ENCODE measurements at regions not wholly inside any gene's neighbourhood (a gene's known extent, or its start where the extent isn't known, plus 50 kb on each side); places are given as distances from the start of the nearest gene placed in this dataset.

DNA sequence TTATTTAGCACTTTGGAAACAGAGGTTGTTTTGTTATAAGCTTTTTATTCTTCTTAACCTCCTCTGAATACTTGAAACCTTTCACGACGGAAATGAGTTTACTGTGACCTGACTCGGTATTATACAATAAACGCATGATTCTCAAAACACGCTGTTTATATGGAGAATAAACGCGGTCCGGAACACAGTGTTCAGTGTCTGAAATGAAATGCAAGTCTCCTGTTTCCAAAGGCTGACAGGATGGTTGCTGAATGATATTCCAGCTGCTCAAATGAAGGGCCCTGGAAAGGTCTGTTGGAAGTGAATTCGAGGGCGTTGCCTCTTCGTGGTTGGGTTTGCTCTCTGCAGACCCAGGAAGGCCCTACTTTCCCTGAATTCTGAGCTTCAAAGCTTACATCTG lies 83.4 kb downstream of the RSPH3 start:
- Histone ChIP-seq H2BK20ac (ENCODE audit: low read length) (peak overlapping the region; percentile 87; the same call in 1 of the 2 replicates), H4K20me1 (replicated peaks in 1 of 2; ENCODE audit: control insufficient read depth in 1 of 2, insufficient read depth in 2 of 2, low read length in 2 of 2) (no peaks in the 10 kb centered on the region), H4K91ac (replicated peaks; ENCODE audit: insufficient read length, low read length) (no peak overlapping the region), H3K4me3 (ENCODE audit: extremely low read depth in 1 of 4, insufficient read depth in 2 of 4, low read depth in 3 of 4, low read length in 4 of 4) (no peak overlapping the region), H2AK5ac (ENCODE audit: low read depth, low read length) (no peak overlapping the region), H2BK12ac (ENCODE audit: low read depth, low read length) (peak overlapping the region; percentile 45), H3K79me1 (ENCODE audit: low read depth, low read length) (no peaks in the 10 kb centered on the region), H3K14ac (ENCODE audit: insufficient read length) (no peak overlapping the region), H3K79me2 (ENCODE audit: control insufficient read depth in 1 of 2, insufficient read depth in 2 of 2, low read length in 2 of 2) (no peaks in the 10 kb centered on the region), H2BK120ac (replicated peaks; ENCODE audit: low read depth, low read length) (no peak overlapping the region), H3K23me2 (ENCODE audit: low read depth, low read length) (no peaks in the 10 kb centered on the region), H2AFZ (ENCODE audit: low read length) (no peak overlapping the region), H3K4ac (replicated peaks; ENCODE audit: insufficient read length, low read depth, low read length) (no peak overlapping the region), H4K5ac (ENCODE audit: insufficient read length, low read depth, low read length) (no peak overlapping the region), H3K18ac (ENCODE audit: extremely low read depth, low read length) (no peak overlapping the region), H4K8ac (ENCODE audit: extremely low read depth, insufficient read depth, low read length) (peak overlapping the region; percentile 90; the same call in 1 of the 2 replicates), H3K9ac (replicated peaks in 1 of 4; ENCODE audit: extremely low read depth in 1 of 4, low read depth in 3 of 4, low read length in 3 of 4) (no peak overlapping the region), H3K4me1 (replicated peaks in 1 of 4; ENCODE audit: control insufficient read depth in 3 of 4, insufficient read depth in 4 of 4, low read length in 3 of 4) (peaks cover 2 to 13% (median 10%) of the 10 kb centered on the region in 4 experiments), H3K56ac (replicated peaks; ENCODE audit: insufficient read length, low read depth, low read length) (no peak overlapping the region), H3K27me3 (replicated peaks in 1 of 4; ENCODE audit: control insufficient read depth in 3 of 4, extremely low read depth in 1 of 4, insufficient read depth in 3 of 4, low read length in 3 of 4) (no peaks in the 10 kb centered on the region), H3K4me2 (ENCODE audit: insufficient read depth in 1 of 2, low read depth in 2 of 2, low read length in 2 of 2) (no peak overlapping the region), H3K9me3 (ENCODE audit: insufficient read depth in 2 of 2, low read depth in 1 of 2, low read length in 1 of 2) (no peaks in the 10 kb centered on the region; a peak in 1 of 4 replicates), H3K27ac (ENCODE audit: low read depth, low read length) (no peak overlapping the region), H3K23ac (ENCODE audit: insufficient read length) (no peak overlapping the region), H2BK5ac (ENCODE audit: low read depth, low read length) (0 out of 2 replicates have a peak overlapping the region, but pooled peaks have one; percentile 9), H3K36me3 (ENCODE audit: control insufficient read depth in 2 of 4, insufficient read depth in 4 of 4, low read length in 3 of 4) (no peaks in the 10 kb centered on the region), H2BK15ac (ENCODE audit: low read length) (no peak overlapping the region)
- POLR2A ChIA-PET (ENCODE audit: partially characterized antibody): interaction anchor here (0.6 to 0.9 kb wide), 2 partner anchors 99 to 103 kb away, joined by 3 read pairs; no protein-coding TSS in a partner anchor
- FAIRE-seq (no peak), DNase-seq (ENCODE audit: low read depth in 1 of 2, low spot score in 2 of 2) (no peak)
- CTCF ChIA-PET (ENCODE audit: partially characterized antibody): interaction anchor here (0.6 to 0.8 kb wide), 2 partner anchors 14 to 22 kb away, joined by 3 to 4 read pairs; no protein-coding TSS in a partner anchor
- WGBS, 2 experiments (ENCODE audit: extremely low coverage in 1 of 2, insufficient coverage in 1 of 2, insufficient read length in 1 of 2, insufficient replicate concordance in 2 of 2, low coverage in 1 of 2, low lambda C conversion rate in 2 of 2, missing lambda C conversion rate in 1 of 2): 92% methylated on average over 11 of the region's 11 CpGs; no CpG with 5 or more reads in 1 of the 2 experiments
- TF ChIP-seq MAFK (IDR thresholded peaks at IDR 0.05; ENCODE audit: low read depth, low read length) (no peak), KDM4A (IDR thresholded peaks at IDR 0.05; ENCODE audit: low read depth, low read length, severe bottlenecking) (no peak), RNF2 (IDR thresholded peaks at IDR 0.05; ENCODE audit: borderline replicate concordance, low read depth, low read length, missing control alignments, poor library complexity, severe bottlenecking) (no peak), BCL11A (IDR thresholded peaks at IDR 0.05; ENCODE audit: low read depth in 2 of 2, low read length in 2 of 2) (no peak), SAP30 (IDR thresholded peaks at IDR 0.05; ENCODE audit: insufficient read depth, insufficient replicate concordance, low read length) (no peak), USF2 (IDR thresholded peaks at IDR 0.05; ENCODE audit: low read length) (no peak), HDAC6 (IDR thresholded peaks at IDR 0.05; ENCODE audit: low read depth, low read length) (no peak), BACH1 (IDR thresholded peaks at IDR 0.05; ENCODE audit: low read length) (no peak), KDM5A (IDR thresholded peaks at IDR 0.05; ENCODE audit: low read length) (no peak)
- TF ChIP-seq, protein P1, sequence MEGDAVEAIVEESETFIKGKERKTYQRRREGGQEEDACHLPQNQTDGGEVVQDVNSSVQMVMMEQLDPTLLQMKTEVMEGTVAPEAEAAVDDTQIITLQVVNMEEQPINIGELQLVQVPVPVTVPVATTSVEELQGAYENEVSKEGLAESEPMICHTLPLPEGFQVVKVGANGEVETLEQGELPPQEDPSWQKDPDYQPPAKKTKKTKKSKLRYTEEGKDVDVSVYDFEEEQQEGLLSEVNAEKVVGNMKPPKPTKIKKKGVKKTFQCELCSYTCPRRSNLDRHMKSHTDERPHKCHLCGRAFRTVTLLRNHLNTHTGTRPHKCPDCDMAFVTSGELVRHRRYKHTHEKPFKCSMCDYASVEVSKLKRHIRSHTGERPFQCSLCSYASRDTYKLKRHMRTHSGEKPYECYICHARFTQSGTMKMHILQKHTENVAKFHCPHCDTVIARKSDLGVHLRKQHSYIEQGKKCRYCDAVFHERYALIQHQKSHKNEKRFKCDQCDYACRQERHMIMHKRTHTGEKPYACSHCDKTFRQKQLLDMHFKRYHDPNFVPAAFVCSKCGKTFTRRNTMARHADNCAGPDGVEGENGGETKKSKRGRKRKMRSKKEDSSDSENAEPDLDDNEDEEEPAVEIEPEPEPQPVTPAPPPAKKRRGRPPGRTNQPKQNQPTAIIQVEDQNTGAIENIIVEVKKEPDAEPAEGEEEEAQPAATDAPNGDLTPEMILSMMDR (IDR thresholded peaks at IDR 0.05; ENCODE audit: control extremely low read depth in 1 of 3, insufficient read depth in 1 of 3, low read depth in 1 of 3, low read length in 3 of 3): no peak

Measured in H1 (cell line).